ENCODE measurements at regions not wholly inside any gene's neighbourhood (a gene's known extent, or its start where the extent isn't known, plus 50 kb on each side); places are given as distances from the start of the nearest gene placed in this dataset.

DNA sequence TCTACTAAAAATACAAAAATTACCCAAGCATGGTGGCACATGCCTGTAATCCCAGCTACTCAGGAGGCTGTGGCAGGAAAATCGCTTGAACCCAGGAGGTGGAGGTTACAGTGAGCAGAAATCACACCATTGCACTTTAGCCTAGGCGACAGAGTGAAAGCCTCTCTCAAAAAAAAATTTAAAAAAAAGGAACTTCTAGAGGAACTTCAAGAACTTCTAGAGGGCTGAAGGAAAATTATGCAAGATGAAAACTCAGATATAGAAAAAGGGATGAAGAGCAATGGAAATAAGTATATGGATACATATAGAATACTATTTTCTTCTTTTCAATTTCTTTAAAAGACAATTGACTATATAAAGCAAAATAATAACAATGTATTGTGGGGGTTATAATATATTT, 51.2 kb upstream of the PRR5 start:
- no peak overlapping the region for H3K4me3 ChIP-seq
- no peak overlapping the region for H3K27ac ChIP-seq (ENCODE audit: control insufficient read depth, insufficient read depth)
- no peaks in the 10 kb centered on the region for H3K9me3 ChIP-seq (replicated peaks; ENCODE audit: control insufficient read depth, insufficient read depth, low read length)
- H3K4me1 ChIP-seq (ENCODE audit: control insufficient read depth, insufficient read depth, low read length): no peaks in the 10 kb centered on the region
- no peak overlapping the region for H3K4me2 ChIP-seq (ENCODE audit: control insufficient read depth, insufficient read depth)
- TF ChIP-seq JUNB (IDR thresholded peaks at IDR 0.05) (no peak), MYB (IDR thresholded peaks at IDR 0.05; ENCODE audit: borderline replicate concordance, low read depth, low read length) (no peak)
- H3K27me3 ChIP-seq (replicated peaks in 1 of 2; ENCODE audit: control insufficient read depth in 2 of 2, insufficient read depth in 2 of 2, low read length in 1 of 2): no peaks in the 10 kb centered on the region; a peak in 1 of 4 replicates
- CTCF ChIA-PET: interaction anchor here (1.6 kb wide), 1 partner anchor 25 kb away, joined by 4 read pairs; no protein-coding TSS in a partner anchor
- SMC1A ChIA-PET (ENCODE audit: uncharacterized antibody, unreplicated experiment): no interaction called here
- in situ Hi-C loops (cut with MboI): no loop called here
- POLR2A ChIA-PET: interaction anchor here (0.5 kb wide), 1 partner anchor 326 kb away, joined by 4 read pairs; no protein-coding TSS in a partner anchor
- no peak for FAIRE-seq
- ATAC-seq: no peak
- intact Hi-C loops (cut with micrococcal nuclease; ENCODE audit: unreplicated experiment): no loop called here
- no peaks in the 10 kb centered on the region for H3K79me2 ChIP-seq (ENCODE audit: control insufficient read depth, insufficient read depth, low read length)
- no TSS peak for BruUV-seq (replicated peaks)
- RAD21 ChIA-PET (ENCODE audit: unreplicated experiment): no interaction called here
- 20% methylated on average over 2 of the region's 2 CpGs for WGBS (ENCODE audit: insufficient coverage, insufficient replicate concordance, low lambda C conversion rate, missing lambda C conversion rate)
- H2AFZ ChIP-seq (ENCODE audit: control insufficient read depth, low read depth, low read length): no peak overlapping the region
- no peak for DNase-seq (ENCODE audit: low read depth, low spot score)
- no peak overlapping the region for H3K9ac ChIP-seq (ENCODE audit: control insufficient read depth, insufficient read depth, low read length)
- H4K20me1 ChIP-seq (ENCODE audit: control insufficient read depth, insufficient read depth): no peaks in the 10 kb centered on the region
- H3K36me3 ChIP-seq (ENCODE audit: control insufficient read depth in 2 of 2, insufficient read depth in 2 of 2, low read length in 1 of 2): no peaks in the 10 kb centered on the region

DNA sequence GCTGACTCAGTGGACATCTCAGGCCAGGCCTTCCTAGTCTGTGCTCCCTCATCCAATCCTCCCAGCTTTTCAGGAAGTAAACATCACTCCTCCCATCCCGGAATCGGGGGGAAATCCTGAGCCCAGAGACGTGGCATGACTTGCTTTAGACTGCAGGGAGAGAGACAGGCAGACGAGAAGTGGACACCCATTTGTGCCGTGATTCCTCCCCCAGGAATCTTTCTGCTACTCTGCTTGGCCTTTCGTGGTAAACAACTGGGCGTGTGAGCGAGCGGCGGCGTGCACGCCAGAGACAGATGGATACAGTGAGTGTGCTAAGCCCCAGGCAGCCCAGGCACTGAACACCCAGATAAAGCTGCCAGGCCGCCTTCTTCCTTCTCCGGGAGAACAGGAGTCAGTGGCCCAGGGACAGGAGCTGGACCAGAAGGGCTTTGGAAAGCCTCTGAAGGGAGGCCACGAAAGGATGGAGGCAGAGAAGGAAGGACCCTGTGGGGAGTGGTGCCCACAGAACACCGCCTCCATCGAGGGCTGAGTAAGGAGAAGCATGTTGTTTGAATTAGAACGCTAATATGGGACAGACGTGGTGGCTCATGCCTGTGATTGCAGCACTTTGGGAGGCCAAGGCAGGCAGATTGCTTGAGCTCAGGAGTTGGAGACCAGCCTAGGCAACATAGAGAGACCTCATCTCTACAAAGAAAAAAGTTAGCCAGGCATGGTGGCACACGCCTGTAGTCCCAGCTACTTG, 53.0 kb upstream of the PRR5 start:
- no peaks in the 10 kb centered on the region for H3K79me2 ChIP-seq (ENCODE audit: control insufficient read depth, insufficient read depth, low read length)
- ChIA-PET POLR2A (no interaction called here), SMC1A (ENCODE audit: uncharacterized antibody, unreplicated experiment) (no interaction called here), RAD21 (ENCODE audit: unreplicated experiment) (no interaction called here), CTCF (interaction anchor here (0.6 to 1.6 kb wide), 2 partner anchors 23 to 37 kb away, joined by 3 to 4 read pairs; no protein-coding TSS in a partner anchor)
- H3K27ac ChIP-seq (ENCODE audit: control insufficient read depth, insufficient read depth): no peak overlapping the region
- no peak overlapping the region for H3K4me3 ChIP-seq
- no peaks in the 10 kb centered on the region for H3K4me1 ChIP-seq (ENCODE audit: control insufficient read depth, insufficient read depth, low read length)
- no peaks in the 10 kb centered on the region for H4K20me1 ChIP-seq (ENCODE audit: control insufficient read depth, insufficient read depth)
- H3K27me3 ChIP-seq (replicated peaks in 1 of 2; ENCODE audit: control insufficient read depth in 2 of 2, insufficient read depth in 2 of 2, low read length in 1 of 2): no peaks in the 10 kb centered on the region; a peak in 1 of 4 replicates
- intact Hi-C loops (cut with micrococcal nuclease; ENCODE audit: unreplicated experiment): no loop called here
- H3K36me3 ChIP-seq (ENCODE audit: control insufficient read depth in 2 of 2, insufficient read depth in 2 of 2, low read length in 1 of 2): no peaks in the 10 kb centered on the region
- in situ Hi-C loops (cut with MboI): no loop called here
- WGBS (ENCODE audit: insufficient coverage, insufficient replicate concordance, low lambda C conversion rate, missing lambda C conversion rate): 42% methylated on average over 20 of the region's 20 CpGs
- no peak overlapping the region for H3K9ac ChIP-seq (ENCODE audit: control insufficient read depth, insufficient read depth, low read length)
- H3K4me2 ChIP-seq (ENCODE audit: control insufficient read depth, insufficient read depth): no peak overlapping the region
- ATAC-seq (no peak), DNase-seq (ENCODE audit: low read depth, low spot score) (no peak), FAIRE-seq (no peak)
- TF ChIP-seq, protein P1, sequence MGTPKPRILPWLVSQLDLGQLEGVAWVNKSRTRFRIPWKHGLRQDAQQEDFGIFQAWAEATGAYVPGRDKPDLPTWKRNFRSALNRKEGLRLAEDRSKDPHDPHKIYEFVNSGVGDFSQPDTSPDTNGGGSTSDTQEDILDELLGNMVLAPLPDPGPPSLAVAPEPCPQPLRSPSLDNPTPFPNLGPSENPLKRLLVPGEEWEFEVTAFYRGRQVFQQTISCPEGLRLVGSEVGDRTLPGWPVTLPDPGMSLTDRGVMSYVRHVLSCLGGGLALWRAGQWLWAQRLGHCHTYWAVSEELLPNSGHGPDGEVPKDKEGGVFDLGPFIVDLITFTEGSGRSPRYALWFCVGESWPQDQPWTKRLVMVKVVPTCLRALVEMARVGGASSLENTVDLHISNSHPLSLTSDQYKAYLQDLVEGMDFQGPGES (IDR thresholded peaks at IDR 0.05): no peak
- TF ChIP-seq BCL11A (IDR thresholded peaks at IDR 0.05; ENCODE audit: low read depth, low read length) (no peak), ESRRA (IDR thresholded peaks at IDR 0.05; ENCODE audit: low read length) (no peak), YY1 (IDR thresholded peaks at IDR 0.05; ENCODE audit: low read depth, low read length) (no peak)
- no peaks in the 10 kb centered on the region for H3K9me3 ChIP-seq (replicated peaks; ENCODE audit: control insufficient read depth, insufficient read depth, low read length)
- no TSS peak for BruUV-seq (replicated peaks)
- H2AFZ ChIP-seq (ENCODE audit: control insufficient read depth, low read depth, low read length): no peak overlapping the region
